Endodermal cell (in vitro differentiated cells): ENCODE measurements at regions not wholly inside any gene's neighbourhood (a gene's known extent, or its start where the extent isn't known, plus 50 kb on each side); places are given as distances from the start of the nearest gene placed in this dataset.

Experiments used
- DNase-seq: peaks from one replicate; pipeline ENCODE4 v3.0.0-alpha.2; 2017
- H3K27ac ChIP-seq: 2 replicates; pipeline ENCODE4 v1.5.1; 2013; ENCODE audit warnings: mild to moderate bottlenecking, low read depth, low read length, moderate library complexity
- H3K27me3 ChIP-seq: 2 replicates; pipeline ENCODE4 v1.6.1; 2013; ENCODE audit warnings: mild to moderate bottlenecking, low read length, moderate library complexity; ENCODE audit not compliant: insufficient read depth, control insufficient read depth, poor library complexity, severe bottlenecking
- H3K36me3 ChIP-seq: 2 replicates; pipeline ENCODE4 v1.7.0; 2013; ENCODE audit warnings: mild to moderate bottlenecking, low read length, moderate library complexity; ENCODE audit not compliant: control insufficient read depth, insufficient read depth
- H3K4me1 ChIP-seq: one replicate; pipeline ENCODE4 v1.7.0; 2013; ENCODE audit warnings: low read length; ENCODE audit not compliant: control insufficient read depth, insufficient read depth
- H3K4me3 ChIP-seq: 2 replicates; pipeline ENCODE4 v1.5.1; 2013; ENCODE audit warnings: mild to moderate bottlenecking, low read length, moderate library complexity
- H3K9ac ChIP-seq: 2 replicates; pipeline ENCODE4 v1.6.1; 2013; ENCODE audit warnings: mild to moderate bottlenecking, low read length, moderate library complexity; ENCODE audit not compliant: poor library complexity, severe bottlenecking; ENCODE audit errors: extremely low read depth
- H3K9me3 ChIP-seq: 2 replicates; pipeline ENCODE4 v1.6.1; 2013; ENCODE audit warnings: mild to moderate bottlenecking, low read length, moderate library complexity; ENCODE audit not compliant: control insufficient read depth
- H3K27ac Mint-ChIP-seq: 2 replicates; pipeline ENCODE4 v1.8.0; 2020; ENCODE audit warnings: mixed read lengths
- H3K27me3 Mint-ChIP-seq: 2 replicates; pipeline ENCODE4 v1.8.0; 2021; ENCODE audit warnings: mild to moderate bottlenecking, mixed read lengths; ENCODE audit not compliant: insufficient read depth
- H3K36me3 Mint-ChIP-seq: 2 replicates; pipeline ENCODE4 v1.8.0; 2020; ENCODE audit warnings: low read depth, mixed read lengths
- H3K4me1 Mint-ChIP-seq: 2 replicates; pipeline ENCODE4 v1.8.0; 2020; ENCODE audit warnings: mixed read lengths
- H3K4me3 Mint-ChIP-seq: 2 replicates; pipeline ENCODE4 v1.8.0; 2020; ENCODE audit warnings: mild to moderate bottlenecking, moderate library complexity, mixed read lengths
- H3K9me3 Mint-ChIP-seq: 2 replicates; pipeline ENCODE4 v1.8.0; 2020; ENCODE audit warnings: mild to moderate bottlenecking, mixed read lengths
- WGBS, 2 experiments: methylation state at CpG; one replicate each; pipeline versions ENCODE4 v1.1.5 to v1.1.7; 2013; ENCODE audit warnings: missing lambda C conversion rate in 2 of 2, mixed read lengths in 1 of 2; ENCODE audit not compliant: insufficient coverage in 1 of 2, insufficient read length in 1 of 2; 5-methylcytosine and 5-hydroxymethylcytosine counted together
- TF ChIP-seq, protein P1 (sequence below): fragments of 200-600 bp; sonication (generic); conservative IDR thresholded peaks from 2 replicates; pipeline ENCODE4 v1.5.0; 2021; ENCODE audit warnings: antibody characterized with exemption, mild to moderate bottlenecking

DNA sequence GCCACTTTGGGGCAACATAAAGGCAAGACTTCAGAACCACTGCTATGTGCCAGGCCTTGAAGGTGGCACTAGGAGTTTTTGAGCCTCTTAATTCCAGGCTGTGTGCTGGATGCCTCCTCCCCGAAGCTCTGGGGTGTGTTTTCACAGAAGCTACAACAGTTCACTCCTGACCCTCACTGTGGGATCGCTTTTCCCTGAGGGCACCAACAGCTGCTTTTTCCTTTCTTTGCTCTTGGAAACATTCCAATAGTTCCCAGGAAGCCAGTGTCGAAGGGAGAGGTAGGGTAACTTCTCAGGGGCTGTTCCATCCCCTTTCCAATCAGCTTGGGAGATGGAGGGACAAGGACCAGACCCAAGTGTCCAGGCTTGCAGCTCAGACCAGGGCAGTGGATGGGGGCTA, 153.4 kb downstream of the C1orf94 start:
- Histone ChIP-seq H3K27ac (no peak overlapping the region), H3K27me3 (peaks cover 7% of the 10 kb centered on the region), H3K36me3 (no peaks in the 10 kb centered on the region), H3K4me1 (no peaks in the 10 kb centered on the region), H3K4me3 (no peak overlapping the region), H3K9me3 (no peaks in the 10 kb centered on the region), H3K9ac (no peak overlapping the region)
- TF ChIP-seq, protein P1, sequence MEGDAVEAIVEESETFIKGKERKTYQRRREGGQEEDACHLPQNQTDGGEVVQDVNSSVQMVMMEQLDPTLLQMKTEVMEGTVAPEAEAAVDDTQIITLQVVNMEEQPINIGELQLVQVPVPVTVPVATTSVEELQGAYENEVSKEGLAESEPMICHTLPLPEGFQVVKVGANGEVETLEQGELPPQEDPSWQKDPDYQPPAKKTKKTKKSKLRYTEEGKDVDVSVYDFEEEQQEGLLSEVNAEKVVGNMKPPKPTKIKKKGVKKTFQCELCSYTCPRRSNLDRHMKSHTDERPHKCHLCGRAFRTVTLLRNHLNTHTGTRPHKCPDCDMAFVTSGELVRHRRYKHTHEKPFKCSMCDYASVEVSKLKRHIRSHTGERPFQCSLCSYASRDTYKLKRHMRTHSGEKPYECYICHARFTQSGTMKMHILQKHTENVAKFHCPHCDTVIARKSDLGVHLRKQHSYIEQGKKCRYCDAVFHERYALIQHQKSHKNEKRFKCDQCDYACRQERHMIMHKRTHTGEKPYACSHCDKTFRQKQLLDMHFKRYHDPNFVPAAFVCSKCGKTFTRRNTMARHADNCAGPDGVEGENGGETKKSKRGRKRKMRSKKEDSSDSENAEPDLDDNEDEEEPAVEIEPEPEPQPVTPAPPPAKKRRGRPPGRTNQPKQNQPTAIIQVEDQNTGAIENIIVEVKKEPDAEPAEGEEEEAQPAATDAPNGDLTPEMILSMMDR = no peak
- Mint-ChIP-seq H3K9me3 (no peaks in the 10 kb centered on the region), H3K27ac (no peak overlapping the region), H3K36me3 (no peaks in the 10 kb centered on the region), H3K4me1 (no peaks in the 10 kb centered on the region), H3K4me3 (no peak overlapping the region), H3K27me3 (peaks cover 11% of the 10 kb centered on the region)
- 82 to 83% methylated on average over 3 of the region's 3 CpGs for WGBS, 2 experiments
- DNase-seq = no peak

DNA sequence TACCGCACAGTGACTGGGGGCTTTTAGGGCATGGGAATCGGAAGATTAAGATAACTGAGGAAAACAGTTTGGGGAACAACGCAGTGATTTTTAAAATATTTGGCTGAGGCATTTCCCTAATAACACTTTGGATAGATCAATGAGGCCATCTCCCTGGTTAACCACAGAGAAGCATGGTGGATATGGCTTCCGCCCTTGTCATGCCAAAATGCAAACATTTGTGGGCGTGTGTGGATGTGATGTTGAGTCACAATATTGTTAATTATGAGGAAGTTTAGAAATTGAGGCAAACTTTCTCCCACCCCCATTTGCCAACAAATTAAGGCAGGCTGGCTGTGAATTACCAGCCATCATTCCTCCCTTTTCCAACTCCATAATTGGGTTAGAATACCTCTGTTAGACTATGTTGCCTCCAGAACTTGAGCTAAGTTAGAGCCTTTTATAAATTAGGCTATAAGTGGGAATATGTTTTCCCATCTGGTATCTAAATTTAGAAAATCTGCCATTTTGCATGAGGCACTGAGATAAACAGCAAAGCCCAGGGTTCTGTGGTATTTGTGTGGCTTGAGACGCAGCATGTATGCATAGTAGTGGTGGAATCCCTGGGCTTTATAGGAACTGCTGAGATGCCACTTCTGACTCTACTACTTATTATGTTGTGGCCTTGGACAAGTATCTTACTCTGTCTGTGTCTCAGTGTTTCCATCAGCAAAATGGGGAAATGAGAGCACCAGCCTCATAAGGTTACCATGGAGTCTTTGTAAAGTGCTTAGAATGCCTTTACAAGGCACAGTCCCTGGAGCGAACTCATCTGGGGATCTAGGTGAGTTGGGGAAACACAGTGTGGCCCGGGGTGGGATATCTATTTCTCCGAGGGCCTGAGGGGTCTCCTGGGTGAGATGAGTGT, 154.6 kb downstream of the C1orf94 start:
- Mint-ChIP-seq H3K27me3 (peaks cover 12% of the 10 kb centered on the region), H3K36me3 (no peaks in the 10 kb centered on the region), H3K4me3 (no peak overlapping the region), H3K27ac (no peak overlapping the region), H3K4me1 (no peaks in the 10 kb centered on the region), H3K9me3 (no peaks in the 10 kb centered on the region)
- no peaks in the 10 kb centered on the region for H3K36me3 ChIP-seq
- H3K4me1 ChIP-seq = no peaks in the 10 kb centered on the region
- H3K9me3 ChIP-seq = no peaks in the 10 kb centered on the region
- H3K27ac ChIP-seq = no peak overlapping the region
- H3K4me3 ChIP-seq = no peak overlapping the region
- TF ChIP-seq, protein P1 = no peak
- no peak overlapping the region for H3K9ac ChIP-seq
- peaks cover 7% of the 10 kb centered on the region for H3K27me3 ChIP-seq
- DNase-seq = no peak
- WGBS, 2 experiments = 93 to 97% methylated on average over 6 to 8 of the region's 9 CpGs

DNA sequence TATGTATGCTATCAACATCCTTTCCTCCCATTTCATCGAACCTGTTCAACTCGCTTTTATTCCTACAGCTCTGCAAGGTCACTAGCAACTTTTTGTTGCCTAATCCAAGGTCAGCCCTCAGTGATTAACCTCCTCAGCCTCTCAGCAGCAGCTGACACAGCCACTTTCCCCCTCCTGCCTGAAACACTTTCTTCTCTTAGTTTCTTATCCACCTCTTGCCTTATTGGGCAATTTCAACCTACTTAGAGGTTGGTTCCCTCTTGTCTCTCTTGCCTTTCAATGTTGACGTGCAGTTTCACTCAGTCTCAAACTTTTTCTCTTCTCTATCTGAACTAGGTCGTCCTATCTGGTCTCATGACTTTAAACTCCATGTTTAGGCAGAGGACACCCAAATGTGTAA, 156.3 kb downstream of the C1orf94 start:
- DNase-seq = no peak
- Mint-ChIP-seq H3K9me3 (no peaks in the 10 kb centered on the region), H3K4me1 (no peaks in the 10 kb centered on the region), H3K4me3 (no peak overlapping the region), H3K27ac (no peak overlapping the region), H3K36me3 (no peaks in the 10 kb centered on the region), H3K27me3 (peaks cover 7% of the 10 kb centered on the region)
- TF ChIP-seq, protein P1 = no peak
- Histone ChIP-seq H3K9ac (no peak overlapping the region), H3K4me3 (no peak overlapping the region), H3K27me3 (peaks cover 7% of the 10 kb centered on the region), H3K9me3 (no peaks in the 10 kb centered on the region), H3K36me3 (no peaks in the 10 kb centered on the region), H3K4me1 (no peaks in the 10 kb centered on the region), H3K27ac (no peak overlapping the region)
- 57 to 64% methylated on average over 3 to 4 of the region's 4 CpGs for WGBS, 2 experiments
